Astrocyte (in vitro differentiated cells and primary cell): ENCODE measurements at regions not wholly inside any gene's neighbourhood (a gene's known extent, or its start where the extent isn't known, plus 50 kb on each side); places are given as distances from the start of the nearest gene placed in this dataset.

Experiments used
- CTCF ChIP-seq: IDR thresholded peaks from 2 replicates; pipeline ENCODE4 v1.5.1; 2011; ENCODE audit warnings: low read depth, mild to moderate bottlenecking, inconsistent platforms, low read length, moderate library complexity; ENCODE audit not compliant: insufficient read depth
- EZH2 ChIP-seq: IDR thresholded peaks from 2 replicates; pipeline ENCODE4 v1.6.1; 2012; ENCODE audit warnings: mild to moderate bottlenecking, low read length, inconsistent platforms; ENCODE audit not compliant: insufficient read depth

GRCh38 chrX:25287521-25287920 is 271.8 kb upstream of the ARX start:
- TF ChIP-seq CTCF (no peak), EZH2 (no peak)
